H9 (cell line): ENCODE measurements at regions not wholly inside any gene's neighbourhood (a gene's known extent, or its start where the extent isn't known, plus 50 kb on each side); places are given as distances from the start of the nearest gene placed in this dataset.

ENCODE experiments used
- DNase-seq: peaks from one replicate; pipeline ENCODE4 v3.0.0-alpha.2; 2017
- H2AFZ ChIP-seq: one replicate; pipeline ENCODE4 v1.6.1; 2013; ENCODE audit warnings: mild to moderate bottlenecking, low read length, control low read depth, moderate library complexity
- H2AK5ac ChIP-seq: 2 replicates; pipeline ENCODE4 v1.6.1; 2013; ENCODE audit warnings: low read length, control low read depth, mixed read lengths; ENCODE audit not compliant: insufficient read length
- H2BK120ac ChIP-seq: one replicate; pipeline ENCODE4 v1.6.1; 2013; ENCODE audit warnings: low read depth, mild to moderate bottlenecking, low read length, control low read depth, inconsistent platforms; ENCODE audit not compliant: poor library complexity, severe bottlenecking
- H2BK12ac ChIP-seq: 2 replicates; pipeline ENCODE4 v1.6.1; 2013; ENCODE audit warnings: low read length, control low read depth, mixed read lengths, low read depth; ENCODE audit not compliant: insufficient read length
- H2BK15ac ChIP-seq: 2 replicates; pipeline ENCODE4 v1.6.1; 2013; ENCODE audit warnings: low read depth, low read length, control low read depth
- H2BK20ac ChIP-seq: one replicate; pipeline ENCODE4 v1.6.1; 2013; ENCODE audit warnings: low read depth, mild to moderate bottlenecking, low read length, control low read depth, inconsistent platforms; ENCODE audit not compliant: poor library complexity, severe bottlenecking
- H2BK5ac ChIP-seq: 2 replicates; pipeline ENCODE4 v1.6.1; 2013; ENCODE audit warnings: low read length, control low read depth, mixed read lengths; ENCODE audit not compliant: insufficient read length
- H3K14ac ChIP-seq: 2 replicates; pipeline ENCODE4 v1.6.1; 2013; ENCODE audit warnings: low read length, control low read depth; ENCODE audit not compliant: insufficient read depth
- H3K18ac ChIP-seq: 2 replicates; pipeline ENCODE4 v1.6.1; 2013; ENCODE audit warnings: low read depth, mild to moderate bottlenecking, mixed read lengths, low read length, control low read depth; ENCODE audit not compliant: insufficient read length
- H3K23ac ChIP-seq: 2 replicates; pipeline ENCODE4 v1.6.1; 2013; ENCODE audit warnings: low read length, control low read depth, mixed read lengths, low read depth; ENCODE audit not compliant: insufficient read length
- H3K23me2 ChIP-seq: 2 replicates; pipeline ENCODE4 v1.6.1; 2013; ENCODE audit warnings: low read depth, mild to moderate bottlenecking, mixed read lengths, low read length, control low read depth; ENCODE audit not compliant: insufficient read length, poor library complexity, severe bottlenecking
- H3K27ac ChIP-seq: 2 replicates; pipeline ENCODE4 v1.5.1; 2013; ENCODE audit warnings: low read length, control low read depth, mixed read lengths, low read depth; ENCODE audit not compliant: insufficient read length
- H3K27me3 ChIP-seq: 2 replicates; pipeline ENCODE4 v1.6.1; 2013; ENCODE audit warnings: low read length, control low read depth, inconsistent platforms; ENCODE audit not compliant: insufficient read depth
- H3K4ac ChIP-seq: 2 replicates; pipeline ENCODE4 v1.6.1; 2013; ENCODE audit warnings: low read depth, mild to moderate bottlenecking, control low read depth, inconsistent platforms, low read length, moderate library complexity
- H3K4me1 ChIP-seq: 2 replicates; pipeline ENCODE4 v1.6.1; 2013; ENCODE audit warnings: low read length, control low read depth, inconsistent platforms; ENCODE audit not compliant: insufficient read depth
- H3K4me2 ChIP-seq: 2 replicates; pipeline ENCODE4 v1.6.1; 2013; ENCODE audit warnings: low read length, control low read depth, mixed read lengths; ENCODE audit not compliant: insufficient read length, insufficient read depth
- H3K56ac ChIP-seq: 2 replicates; pipeline ENCODE4 v1.6.1; 2013; ENCODE audit warnings: low read depth, mild to moderate bottlenecking, mixed read lengths, low read length, control low read depth; ENCODE audit not compliant: insufficient read length
- H3K79me1 ChIP-seq: 2 replicates; pipeline ENCODE4 v1.6.1; 2013; ENCODE audit warnings: low read depth, mild to moderate bottlenecking, moderate library complexity, low read length, control low read depth, inconsistent platforms; ENCODE audit not compliant: insufficient read depth, poor library complexity, severe bottlenecking
- H3K79me2 ChIP-seq: 2 replicates; pipeline ENCODE4 v1.6.1; 2013; ENCODE audit warnings: low read length, control low read depth, inconsistent platforms; ENCODE audit not compliant: insufficient read depth
- H3K9ac ChIP-seq: 2 replicates; pipeline ENCODE4 v1.6.1; 2013; ENCODE audit warnings: low read length, control low read depth, mixed read lengths; ENCODE audit not compliant: insufficient read length; ENCODE audit errors: extremely low read depth
- H3K9me3 ChIP-seq: one replicate; pipeline ENCODE4 v1.6.1; 2013; ENCODE audit warnings: low read depth, low read length, inconsistent platforms; ENCODE audit not compliant: control insufficient read depth
- H3T11ph ChIP-seq: one replicate; pipeline ENCODE4 v1.6.1; 2013; ENCODE audit warnings: mild to moderate bottlenecking, low read length, control low read depth, inconsistent platforms
- H4K20me1 ChIP-seq: one replicate; pipeline ENCODE4 v1.6.1; 2013; ENCODE audit not compliant: control insufficient read depth, insufficient read length, insufficient read depth
- H4K5ac ChIP-seq: 2 replicates; pipeline ENCODE4 v1.6.1; 2013; ENCODE audit warnings: low read depth, mild to moderate bottlenecking, mixed read lengths, low read length, control low read depth; ENCODE audit not compliant: insufficient read length
- H4K8ac ChIP-seq: replicated peaks from 2 replicates; pipeline ENCODE4 v1.6.1; 2013; ENCODE audit warnings: low read length, control low read depth, mixed read lengths, low read depth; ENCODE audit not compliant: insufficient read length
- H4K91ac ChIP-seq: 2 replicates; pipeline ENCODE4 v1.6.1; 2013; ENCODE audit warnings: low read depth, mild to moderate bottlenecking, moderate library complexity, mixed read lengths, low read length, control low read depth; ENCODE audit not compliant: insufficient read length
- H3K27ac Mint-ChIP-seq, 3 experiments: 2 replicates in 2 of 3; 3 replicates in 1 of 3; pipeline ENCODE4 v1.8.0; 2020 to 2021; ENCODE audit warnings: mixed read lengths in 3 of 3, mild to moderate bottlenecking in 1 of 3, moderate library complexity in 1 of 3
- H3K27me3 Mint-ChIP-seq: 2 replicates; pipeline ENCODE4 v1.8.0; 2021; ENCODE audit warnings: low read depth, mild to moderate bottlenecking, moderate library complexity, mixed read lengths
- H3K36me3 Mint-ChIP-seq, 3 experiments: 2 replicates in 2 of 3; 3 replicates in 1 of 3; pipeline ENCODE4 v1.8.0; 2020 to 2021; ENCODE audit warnings: low read depth in 3 of 3, mixed read lengths in 3 of 3; ENCODE audit not compliant: insufficient read depth in 1 of 3
- H3K4me1 Mint-ChIP-seq, 2 experiments: 2 replicates each; pipeline ENCODE4 v1.8.0; 2020; ENCODE audit warnings: mixed read lengths in 2 of 2
- H3K4me3 Mint-ChIP-seq, 2 experiments: 2 replicates in 1 of 2; 3 replicates in 1 of 2; pipeline ENCODE4 v1.8.0; 2020 to 2021; ENCODE audit warnings: mild to moderate bottlenecking in 2 of 2, mixed read lengths in 2 of 2, moderate library complexity in 1 of 2
- H3K9me3 Mint-ChIP-seq, 2 experiments: 2 replicates in 1 of 2; 3 replicates in 1 of 2; pipeline ENCODE4 v1.8.0; 2020; ENCODE audit warnings: mild to moderate bottlenecking in 2 of 2, mixed read lengths in 2 of 2, moderate library complexity in 1 of 2
- CTCF ChIP-seq: fragments of 200-600 bp; sonication (generic); conservative IDR thresholded peaks from 3 replicates; pipeline ENCODE4 v1.8.0; 2021; ENCODE audit warnings: antibody characterized with exemption, mild to moderate bottlenecking
- WGBS: extraction: QIAGEN DNeasy Blood & Tissue Kit; methylation state at CpG from one replicate; pipeline ENCODE4 v1.1.7; 2013; ENCODE audit warnings: missing lambda C conversion rate, low lambda C conversion rate, mixed read lengths; ENCODE audit not compliant: insufficient read length; ENCODE audit errors: extremely low coverage; 5-methylcytosine and 5-hydroxymethylcytosine counted together

GRCh38 chr6:169398342-169399105 lies 144.9 kb upstream of the THBS2 start:
- Histone ChIP-seq H2BK120ac (no peak overlapping the region), H2BK12ac (no peak overlapping the region), H3K56ac (no peak overlapping the region), H4K5ac (no peak overlapping the region), H4K8ac (no peak overlapping the region), H3K4ac (no peak overlapping the region), H3T11ph (no peak overlapping the region), H3K9ac (no peak overlapping the region), H4K20me1 (no peaks in the 10 kb centered on the region), H2AFZ (no peak overlapping the region), H3K23me2 (no peaks in the 10 kb centered on the region), H2BK20ac (no peak overlapping the region), H2BK5ac (no peak overlapping the region), H3K18ac (no peak overlapping the region), H3K4me1 (no peaks in the 10 kb centered on the region), H3K27ac (no peak overlapping the region), H2BK15ac (no peak overlapping the region), H3K4me2 (no peak overlapping the region), H3K23ac (no peak overlapping the region), H3K14ac (no peak overlapping the region), H3K79me2 (no peaks in the 10 kb centered on the region), H4K91ac (no peak overlapping the region), H3K27me3 (no peaks in the 10 kb centered on the region), H3K9me3 (peaks cover under 1% of the 10 kb centered on the region), H2AK5ac (no peak overlapping the region), H3K79me1 (no peaks in the 10 kb centered on the region)
- H3K9me3 Mint-ChIP-seq = peaks cover 3 to 6% of the 10 kb centered on the region in 2 experiments; a peak in 3 of 5 replicates
- H3K4me1 Mint-ChIP-seq = no peaks in the 10 kb centered on the region; a peak in 1 of 4 replicates
- peaks cover 0 to 5% (median 5%) of the 10 kb centered on the region in 3 experiments; a peak in 2 of 7 replicates for H3K36me3 Mint-ChIP-seq
- H3K4me3 Mint-ChIP-seq = no peak overlapping the region
- no CpG with 5 or more reads among the region's 14 CpGs for WGBS
- no peak overlapping the region for H3K27ac Mint-ChIP-seq
- no peaks in the 10 kb centered on the region for H3K27me3 Mint-ChIP-seq
- no peak for DNase-seq
- no peak for TF ChIP-seq CTCF
